Activated naive CD8-positive, alpha-beta T cell treated with anti-CD3 and anti-CD28 coated beads, Interleukin-2, amount 10 ng/mL, durations not matched to agents 7 days and 5 days (primary cell): ENCODE measurements at regions not wholly inside any gene's neighbourhood (a gene's known extent, or its start where the extent isn't known, plus 50 kb on each side); places are given as distances from the start of the nearest gene placed in this dataset.
A peak's percentile ranks its signal among the peaks of the same experiment; 100 is the strongest.

Experiments used
- ATAC-seq: fragments of 150-1000 bp; cut with Tn5 transposase; one replicate; pipeline ENCODE4 v1.10.0; 2021; ENCODE audit warnings: low read depth, moderate library complexity
- POLR2A ChIA-PET: fragments of 350-600 bp; sonication (Branson Sonifier 250); formaldehyde crosslinking; loops from one replicate; lab custom pipeline; 2021; ENCODE audit warnings: antibody characterized with exemption; lab: Charles Lee
- DNase-seq: peaks from one replicate; pipeline ENCODE4 v3.0.0; 2021
- H3K27ac Mint-ChIP-seq: one replicate; pipeline ENCODE4 v1.8.0; 2022; ENCODE audit warnings: mild to moderate bottlenecking, mixed read lengths
- H3K27me3 Mint-ChIP-seq: one replicate; pipeline ENCODE4 v1.8.0; 2022; ENCODE audit warnings: mild to moderate bottlenecking, moderate library complexity, mixed read lengths
- H3K36me3 Mint-ChIP-seq: one replicate; pipeline ENCODE4 v1.8.0; 2021; ENCODE audit warnings: mild to moderate bottlenecking, mixed read lengths
- H3K4me1 Mint-ChIP-seq: one replicate; pipeline ENCODE4 v1.8.0; 2021; ENCODE audit warnings: mixed read lengths
- H3K4me3 Mint-ChIP-seq: one replicate; pipeline ENCODE4 v1.8.0; 2022; ENCODE audit warnings: mild to moderate bottlenecking, moderate library complexity, mixed read lengths
- H3K9me3 Mint-ChIP-seq: one replicate; pipeline ENCODE4 v1.8.0; 2021; ENCODE audit warnings: mixed read lengths

GRCh38 chr13:36531746-36532486, 99.6 kb downstream of the CCNA1 start:
- H3K4me1 Mint-ChIP-seq: no peaks in the 10 kb centered on the region
- no peaks in the 10 kb centered on the region for H3K36me3 Mint-ChIP-seq
- ATAC-seq (no peak), DNase-seq (no peak)
- H3K4me3 Mint-ChIP-seq: no peak overlapping the region
- H3K27ac Mint-ChIP-seq: no peak overlapping the region
- H3K27me3 Mint-ChIP-seq: peaks cover 3% of the 10 kb centered on the region
- no peaks in the 10 kb centered on the region for H3K9me3 Mint-ChIP-seq
- POLR2A ChIA-PET: no interaction called here

GRCh38 chr13:36533806-36534205, 101.5 kb downstream of the CCNA1 start:
- no peak overlapping the region for H3K27ac Mint-ChIP-seq
- no peaks in the 10 kb centered on the region for H3K36me3 Mint-ChIP-seq
- H3K4me1 Mint-ChIP-seq: no peaks in the 10 kb centered on the region
- DNase-seq (no peak), ATAC-seq (no peak)
- POLR2A ChIA-PET: no interaction called here
- H3K9me3 Mint-ChIP-seq: peaks cover 1% of the 10 kb centered on the region
- peaks cover 3% of the 10 kb centered on the region for H3K27me3 Mint-ChIP-seq
- H3K4me3 Mint-ChIP-seq: no peak overlapping the region

- POLR2A ChIA-PET: no interaction called here
- ATAC-seq (no peak), DNase-seq (no peak)
- no peak overlapping the region for H3K4me3 Mint-ChIP-seq
- H3K9me3 Mint-ChIP-seq: peaks cover 1% of the 10 kb centered on the region
- no peaks in the 10 kb centered on the region for H3K4me1 Mint-ChIP-seq
- no peak overlapping the region for H3K27ac Mint-ChIP-seq
- H3K27me3 Mint-ChIP-seq: peaks cover 3% of the 10 kb centered on the region
- no peaks in the 10 kb centered on the region for H3K36me3 Mint-ChIP-seq
These were observed 104.3 kb downstream of the CCNA1 start for GRCh38 chr13:36536546-36536945.

- Mint-ChIP-seq H3K4me3 (no peak overlapping the region), H3K27ac (no peak overlapping the region), H3K4me1 (no peaks in the 10 kb centered on the region), H3K27me3 (peaks cover 6% of the 10 kb centered on the region), H3K9me3 (no peaks in the 10 kb centered on the region), H3K36me3 (no peaks in the 10 kb centered on the region)
- ATAC-seq (no peak), DNase-seq (no peak)
- POLR2A ChIA-PET: no interaction called here
These were observed 111.4 kb downstream of the CCNA1 start for GRCh38 chr13:36543671-36544070.

GRCh38 chr13:36548129-36548528, 115.8 kb downstream of the CCNA1 start:
- DNase-seq (no peak), ATAC-seq (no peak)
- H3K4me1 Mint-ChIP-seq: no peaks in the 10 kb centered on the region
- no peak overlapping the region for H3K4me3 Mint-ChIP-seq
- no peak overlapping the region for H3K27ac Mint-ChIP-seq
- H3K9me3 Mint-ChIP-seq: peaks cover 1% of the 10 kb centered on the region
- H3K36me3 Mint-ChIP-seq: no peaks in the 10 kb centered on the region
- POLR2A ChIA-PET: no interaction called here
- peaks cover 6% of the 10 kb centered on the region for H3K27me3 Mint-ChIP-seq

- peaks cover 6% of the 10 kb centered on the region for H3K27me3 Mint-ChIP-seq
- peaks cover 1% of the 10 kb centered on the region for H3K9me3 Mint-ChIP-seq
- no peak overlapping the region for H3K4me3 Mint-ChIP-seq
- no peaks in the 10 kb centered on the region for H3K4me1 Mint-ChIP-seq
- POLR2A ChIA-PET: no interaction called here
- no peak for ATAC-seq
- no peak for DNase-seq
- H3K36me3 Mint-ChIP-seq: no peaks in the 10 kb centered on the region
- H3K27ac Mint-ChIP-seq: no peak overlapping the region
These were observed 116.9 kb downstream of the CCNA1 start for GRCh38 chr13:36549126-36549702.

- H3K9me3 Mint-ChIP-seq: peaks cover 1% of the 10 kb centered on the region
- ATAC-seq: no peak
- POLR2A ChIA-PET: no interaction called here
These were observed 117.5 kb downstream of the CCNA1 start for GRCh38 chr13:36549755-36550154.

GRCh38 chr13:36550177-36550576, 117.9 kb downstream of the CCNA1 start:
- Mint-ChIP-seq H3K27me3 (peaks cover 4% of the 10 kb centered on the region), H3K9me3 (peaks cover 1% of the 10 kb centered on the region), H3K4me3 (no peak overlapping the region), H3K36me3 (no peaks in the 10 kb centered on the region), H3K4me1 (no peaks in the 10 kb centered on the region), H3K27ac (no peak overlapping the region)
- no peak for ATAC-seq
- DNase-seq: no peak
- POLR2A ChIA-PET: no interaction called here

More at GRCh38 chr13:36549755-36550154, 117.5 kb downstream of the CCNA1 start:
- H3K4me3 Mint-ChIP-seq: no peak overlapping the region
- H3K27ac Mint-ChIP-seq: no peak overlapping the region
- DNase-seq: no peak
- H3K27me3 Mint-ChIP-seq: peaks cover 6% of the 10 kb centered on the region
- H3K4me1 Mint-ChIP-seq: no peaks in the 10 kb centered on the region
- H3K36me3 Mint-ChIP-seq: no peaks in the 10 kb centered on the region

- POLR2A ChIA-PET: no interaction called here
- Mint-ChIP-seq H3K4me3 (no peak overlapping the region), H3K9me3 (peaks cover 1% of the 10 kb centered on the region), H3K27ac (no peak overlapping the region), H3K36me3 (no peaks in the 10 kb centered on the region), H3K27me3 (peaks cover 1% of the 10 kb centered on the region), H3K4me1 (no peaks in the 10 kb centered on the region)
- DNase-seq: no peak
- ATAC-seq: no peak
These were observed 119.2 kb downstream of the CCNA1 start for GRCh38 chr13:36551445-36551844.

GRCh38 chr13:36552334-36552733, 120.0 kb downstream of the CCNA1 start:
- Mint-ChIP-seq H3K4me1 (no peaks in the 10 kb centered on the region), H3K9me3 (peaks cover 1% of the 10 kb centered on the region), H3K36me3 (no peaks in the 10 kb centered on the region), H3K27ac (peak overlapping the region; percentile 17), H3K4me3 (no peak overlapping the region), H3K27me3 (no peaks in the 10 kb centered on the region)
- DNase-seq: no peak
- no peak for ATAC-seq
- POLR2A ChIA-PET: no interaction called here

GRCh38 chr13:36553491-36553890, 120.3 kb upstream of the SERTM1 start:
- POLR2A ChIA-PET: no interaction called here
- Mint-ChIP-seq H3K9me3 (peaks cover 1% of the 10 kb centered on the region), H3K36me3 (no peaks in the 10 kb centered on the region), H3K27ac (no peak overlapping the region), H3K4me3 (no peak overlapping the region), H3K4me1 (no peaks in the 10 kb centered on the region), H3K27me3 (no peaks in the 10 kb centered on the region)
- ATAC-seq (no peak), DNase-seq (no peak)

- H3K4me1 Mint-ChIP-seq: no peaks in the 10 kb centered on the region
- DNase-seq (no peak), ATAC-seq (no peak)
- no peak overlapping the region for H3K27ac Mint-ChIP-seq
- H3K36me3 Mint-ChIP-seq: no peaks in the 10 kb centered on the region
- no peak overlapping the region for H3K4me3 Mint-ChIP-seq
- H3K9me3 Mint-ChIP-seq: peaks cover under 1% of the 10 kb centered on the region
- POLR2A ChIA-PET: no interaction called here
- H3K27me3 Mint-ChIP-seq: peaks cover 3% of the 10 kb centered on the region
These were observed 118.5 kb upstream of the SERTM1 start for GRCh38 chr13:36555151-36555986.

- no peaks in the 10 kb centered on the region for H3K36me3 Mint-ChIP-seq
- H3K27ac Mint-ChIP-seq: no peak overlapping the region
- no peaks in the 10 kb centered on the region for H3K9me3 Mint-ChIP-seq
- DNase-seq (no peak), ATAC-seq (no peak)
- H3K27me3 Mint-ChIP-seq: peaks cover 3% of the 10 kb centered on the region
- POLR2A ChIA-PET: no interaction called here
- no peaks in the 10 kb centered on the region for H3K4me1 Mint-ChIP-seq
- no peak overlapping the region for H3K4me3 Mint-ChIP-seq
These were observed 114.4 kb upstream of the SERTM1 start for GRCh38 chr13:36559375-36559774.

GRCh38 chr13:36567485-36567884, 106.3 kb upstream of the SERTM1 start:
- no peak overlapping the region for H3K27ac Mint-ChIP-seq
- DNase-seq (no peak), ATAC-seq (no peak)
- POLR2A ChIA-PET: no interaction called here
- H3K4me3 Mint-ChIP-seq: no peak overlapping the region
- H3K4me1 Mint-ChIP-seq: no peaks in the 10 kb centered on the region
- H3K9me3 Mint-ChIP-seq: no peaks in the 10 kb centered on the region
- peaks cover 3% of the 10 kb centered on the region for H3K27me3 Mint-ChIP-seq
- no peaks in the 10 kb centered on the region for H3K36me3 Mint-ChIP-seq
